ENCODE measurements at regions not wholly inside any gene's neighbourhood (a gene's known extent, or its start where the extent isn't known, plus 50 kb on each side); places are given as distances from the start of the nearest gene placed in this dataset.

- TF ChIP-seq CTCF (optimal IDR thresholded peaks at IDR 0.05 in 1 of 3, IDR thresholded peaks at IDR 0.05 in 1 of 3, conservative IDR thresholded peaks at IDR 0.05 in 1 of 3; ENCODE audit: extremely low read depth in 1 of 3, insufficient read depth in 2 of 3, low read length in 3 of 3), result no peak
- no peak for TF ChIP-seq EZH2 (IDR thresholded peaks at IDR 0.05; ENCODE audit: low read length)
- Histone ChIP-seq H3K36me3 (ENCODE audit: control insufficient read depth in 2 of 2, extremely low read depth in 1 of 2, insufficient read depth in 2 of 2, low read length in 2 of 2) (no peaks in the 10 kb centered on the region), H3K4me3 (ENCODE audit: control insufficient read depth in 2 of 3, extremely low read depth in 1 of 3, insufficient read depth in 2 of 3, low read depth in 1 of 3, low read length in 3 of 3) (no peak overlapping the region), H3K27ac (ENCODE audit: control insufficient read depth, insufficient read depth, low read length) (no peak overlapping the region), H3K4me2 (ENCODE audit: control insufficient read depth, extremely low read depth, insufficient read depth, low read depth, low read length) (no peak overlapping the region), H4K20me1 (ENCODE audit: control insufficient read depth, extremely low read depth, insufficient read depth, low read length) (no peaks in the 10 kb centered on the region), H3K27me3 (ENCODE audit: control insufficient read depth, extremely low read depth, insufficient read depth, low read length) (no peaks in the 10 kb centered on the region), H2AFZ (ENCODE audit: control insufficient read depth, low read length) (no peak overlapping the region), H3K9ac (ENCODE audit: control insufficient read depth, extremely low read depth, insufficient read depth, low read length) (no peak overlapping the region), H3K79me2 (ENCODE audit: control insufficient read depth, insufficient read depth, low read length) (no peaks in the 10 kb centered on the region), H3K4me1 (ENCODE audit: control insufficient read depth, extremely low read depth, insufficient read depth, low read length) (peaks cover 3% of the 10 kb centered on the region), H3K9me3 (ENCODE audit: control insufficient read depth, low read depth, low read length) (no peaks in the 10 kb centered on the region), H3K9me1 (ENCODE audit: control insufficient read depth, extremely low read depth, insufficient read depth, low read length) (no peaks in the 10 kb centered on the region)
- dilution Hi-C loops (cut with MboI; ENCODE audit: extremely low pct_ligation_motif_present, low sequenced_read_pairs), result no loop called here
- no peak for DNase-seq (ENCODE audit: low read depth, low spot score)
- FAIRE-seq, result no peak
Observed at GRCh38 chr2:150043172-150043500, 444.3 kb downstream of the RND3 start.

- Histone ChIP-seq H3K27me3 (ENCODE audit: control insufficient read depth, extremely low read depth, insufficient read depth, low read length) (no peaks in the 10 kb centered on the region), H3K4me1 (ENCODE audit: control insufficient read depth, extremely low read depth, insufficient read depth, low read length) (peaks cover 3% of the 10 kb centered on the region), H3K36me3 (ENCODE audit: control insufficient read depth in 2 of 2, extremely low read depth in 1 of 2, insufficient read depth in 2 of 2, low read length in 2 of 2) (no peaks in the 10 kb centered on the region), H3K4me3 (ENCODE audit: control insufficient read depth in 2 of 3, extremely low read depth in 1 of 3, insufficient read depth in 2 of 3, low read depth in 1 of 3, low read length in 3 of 3) (no peak overlapping the region), H3K27ac (ENCODE audit: control insufficient read depth, insufficient read depth, low read length) (no peak overlapping the region), H2AFZ (ENCODE audit: control insufficient read depth, low read length) (no peak overlapping the region), H3K79me2 (ENCODE audit: control insufficient read depth, insufficient read depth, low read length) (no peaks in the 10 kb centered on the region), H3K9me3 (ENCODE audit: control insufficient read depth, low read depth, low read length) (no peaks in the 10 kb centered on the region), H4K20me1 (ENCODE audit: control insufficient read depth, extremely low read depth, insufficient read depth, low read length) (no peaks in the 10 kb centered on the region), H3K4me2 (ENCODE audit: control insufficient read depth, extremely low read depth, insufficient read depth, low read depth, low read length) (no peak overlapping the region), H3K9me1 (ENCODE audit: control insufficient read depth, extremely low read depth, insufficient read depth, low read length) (no peaks in the 10 kb centered on the region), H3K9ac (ENCODE audit: control insufficient read depth, extremely low read depth, insufficient read depth, low read length) (no peak overlapping the region)
- FAIRE-seq, result peak; percentile 67
- DNase-seq (ENCODE audit: low read depth, low spot score), result no peak
- no peak for TF ChIP-seq CTCF (optimal IDR thresholded peaks at IDR 0.05 in 1 of 3, IDR thresholded peaks at IDR 0.05 in 1 of 3, conservative IDR thresholded peaks at IDR 0.05 in 1 of 3; ENCODE audit: extremely low read depth in 1 of 3, insufficient read depth in 2 of 3, low read length in 3 of 3)
- TF ChIP-seq EZH2 (IDR thresholded peaks at IDR 0.05; ENCODE audit: low read length), result no peak
- dilution Hi-C loops (cut with MboI; ENCODE audit: extremely low pct_ligation_motif_present, low sequenced_read_pairs), result no loop called here
Observed at GRCh38 chr2:150042500-150043171, 444.8 kb downstream of the RND3 start.

Measured in keratinocyte (primary cell).